H9 (cell line): ENCODE measurements at regions not wholly inside any gene's neighbourhood (a gene's known extent, or its start where the extent isn't known, plus 50 kb on each side); places are given as distances from the start of the nearest gene placed in this dataset.

Source experiments
- DNase-seq: peaks from one replicate; pipeline ENCODE4 v3.0.0-alpha.2; 2017
- H2AFZ ChIP-seq: one replicate; pipeline ENCODE4 v1.6.1; 2013; ENCODE audit warnings: mild to moderate bottlenecking, low read length, control low read depth, moderate library complexity
- H2AK5ac ChIP-seq: 2 replicates; pipeline ENCODE4 v1.6.1; 2013; ENCODE audit warnings: low read length, control low read depth, mixed read lengths; ENCODE audit not compliant: insufficient read length
- H2BK120ac ChIP-seq: one replicate; pipeline ENCODE4 v1.6.1; 2013; ENCODE audit warnings: low read depth, mild to moderate bottlenecking, low read length, control low read depth, inconsistent platforms; ENCODE audit not compliant: poor library complexity, severe bottlenecking
- H2BK12ac ChIP-seq: 2 replicates; pipeline ENCODE4 v1.6.1; 2013; ENCODE audit warnings: low read length, control low read depth, mixed read lengths, low read depth; ENCODE audit not compliant: insufficient read length
- H2BK15ac ChIP-seq: 2 replicates; pipeline ENCODE4 v1.6.1; 2013; ENCODE audit warnings: low read depth, low read length, control low read depth
- H2BK20ac ChIP-seq: one replicate; pipeline ENCODE4 v1.6.1; 2013; ENCODE audit warnings: low read depth, mild to moderate bottlenecking, low read length, control low read depth, inconsistent platforms; ENCODE audit not compliant: poor library complexity, severe bottlenecking
- H2BK5ac ChIP-seq: 2 replicates; pipeline ENCODE4 v1.6.1; 2013; ENCODE audit warnings: low read length, control low read depth, mixed read lengths; ENCODE audit not compliant: insufficient read length
- H3K14ac ChIP-seq: 2 replicates; pipeline ENCODE4 v1.6.1; 2013; ENCODE audit warnings: low read length, control low read depth; ENCODE audit not compliant: insufficient read depth
- H3K18ac ChIP-seq: 2 replicates; pipeline ENCODE4 v1.6.1; 2013; ENCODE audit warnings: low read depth, mild to moderate bottlenecking, mixed read lengths, low read length, control low read depth; ENCODE audit not compliant: insufficient read length
- H3K23ac ChIP-seq: 2 replicates; pipeline ENCODE4 v1.6.1; 2013; ENCODE audit warnings: low read length, control low read depth, mixed read lengths, low read depth; ENCODE audit not compliant: insufficient read length
- H3K23me2 ChIP-seq: 2 replicates; pipeline ENCODE4 v1.6.1; 2013; ENCODE audit warnings: low read depth, mild to moderate bottlenecking, mixed read lengths, low read length, control low read depth; ENCODE audit not compliant: insufficient read length, poor library complexity, severe bottlenecking
- H3K27ac ChIP-seq: 2 replicates; pipeline ENCODE4 v1.5.1; 2013; ENCODE audit warnings: low read length, control low read depth, mixed read lengths, low read depth; ENCODE audit not compliant: insufficient read length
- H3K27me3 ChIP-seq: 2 replicates; pipeline ENCODE4 v1.6.1; 2013; ENCODE audit warnings: low read length, control low read depth, inconsistent platforms; ENCODE audit not compliant: insufficient read depth
- H3K4ac ChIP-seq: 2 replicates; pipeline ENCODE4 v1.6.1; 2013; ENCODE audit warnings: low read depth, mild to moderate bottlenecking, control low read depth, inconsistent platforms, low read length, moderate library complexity
- H3K4me1 ChIP-seq: 2 replicates; pipeline ENCODE4 v1.6.1; 2013; ENCODE audit warnings: low read length, control low read depth, inconsistent platforms; ENCODE audit not compliant: insufficient read depth
- H3K4me2 ChIP-seq: 2 replicates; pipeline ENCODE4 v1.6.1; 2013; ENCODE audit warnings: low read length, control low read depth, mixed read lengths; ENCODE audit not compliant: insufficient read length, insufficient read depth
- H3K56ac ChIP-seq: 2 replicates; pipeline ENCODE4 v1.6.1; 2013; ENCODE audit warnings: low read depth, mild to moderate bottlenecking, mixed read lengths, low read length, control low read depth; ENCODE audit not compliant: insufficient read length
- H3K79me1 ChIP-seq: 2 replicates; pipeline ENCODE4 v1.6.1; 2013; ENCODE audit warnings: low read depth, mild to moderate bottlenecking, moderate library complexity, low read length, control low read depth, inconsistent platforms; ENCODE audit not compliant: insufficient read depth, poor library complexity, severe bottlenecking
- H3K79me2 ChIP-seq: 2 replicates; pipeline ENCODE4 v1.6.1; 2013; ENCODE audit warnings: low read length, control low read depth, inconsistent platforms; ENCODE audit not compliant: insufficient read depth
- H3K9ac ChIP-seq: 2 replicates; pipeline ENCODE4 v1.6.1; 2013; ENCODE audit warnings: low read length, control low read depth, mixed read lengths; ENCODE audit not compliant: insufficient read length; ENCODE audit errors: extremely low read depth
- H3K9me3 ChIP-seq: one replicate; pipeline ENCODE4 v1.6.1; 2013; ENCODE audit warnings: low read depth, low read length, inconsistent platforms; ENCODE audit not compliant: control insufficient read depth
- H3T11ph ChIP-seq: one replicate; pipeline ENCODE4 v1.6.1; 2013; ENCODE audit warnings: mild to moderate bottlenecking, low read length, control low read depth, inconsistent platforms
- H4K20me1 ChIP-seq: one replicate; pipeline ENCODE4 v1.6.1; 2013; ENCODE audit not compliant: control insufficient read depth, insufficient read length, insufficient read depth
- H4K5ac ChIP-seq: 2 replicates; pipeline ENCODE4 v1.6.1; 2013; ENCODE audit warnings: low read depth, mild to moderate bottlenecking, mixed read lengths, low read length, control low read depth; ENCODE audit not compliant: insufficient read length
- H4K8ac ChIP-seq: replicated peaks from 2 replicates; pipeline ENCODE4 v1.6.1; 2013; ENCODE audit warnings: low read length, control low read depth, mixed read lengths, low read depth; ENCODE audit not compliant: insufficient read length
- H4K91ac ChIP-seq: 2 replicates; pipeline ENCODE4 v1.6.1; 2013; ENCODE audit warnings: low read depth, mild to moderate bottlenecking, moderate library complexity, mixed read lengths, low read length, control low read depth; ENCODE audit not compliant: insufficient read length
- H3K27ac Mint-ChIP-seq, 3 experiments: 2 replicates in 2 of 3; 3 replicates in 1 of 3; pipeline ENCODE4 v1.8.0; 2020 to 2021; ENCODE audit warnings: mixed read lengths in 3 of 3, mild to moderate bottlenecking in 1 of 3, moderate library complexity in 1 of 3
- H3K27me3 Mint-ChIP-seq: 2 replicates; pipeline ENCODE4 v1.8.0; 2021; ENCODE audit warnings: low read depth, mild to moderate bottlenecking, moderate library complexity, mixed read lengths
- H3K36me3 Mint-ChIP-seq, 3 experiments: 2 replicates in 2 of 3; 3 replicates in 1 of 3; pipeline ENCODE4 v1.8.0; 2020 to 2021; ENCODE audit warnings: low read depth in 3 of 3, mixed read lengths in 3 of 3; ENCODE audit not compliant: insufficient read depth in 1 of 3
- H3K4me1 Mint-ChIP-seq, 2 experiments: 2 replicates each; pipeline ENCODE4 v1.8.0; 2020; ENCODE audit warnings: mixed read lengths in 2 of 2
- H3K4me3 Mint-ChIP-seq, 2 experiments: 2 replicates in 1 of 2; 3 replicates in 1 of 2; pipeline ENCODE4 v1.8.0; 2020 to 2021; ENCODE audit warnings: mild to moderate bottlenecking in 2 of 2, mixed read lengths in 2 of 2, moderate library complexity in 1 of 2
- H3K9me3 Mint-ChIP-seq, 2 experiments: 2 replicates in 1 of 2; 3 replicates in 1 of 2; pipeline ENCODE4 v1.8.0; 2020; ENCODE audit warnings: mild to moderate bottlenecking in 2 of 2, mixed read lengths in 2 of 2, moderate library complexity in 1 of 2
- CTCF ChIP-seq: fragments of 200-600 bp; sonication (generic); conservative IDR thresholded peaks from 3 replicates; pipeline ENCODE4 v1.8.0; 2021; ENCODE audit warnings: antibody characterized with exemption, mild to moderate bottlenecking
- WGBS: extraction: QIAGEN DNeasy Blood & Tissue Kit; methylation state at CpG from one replicate; pipeline ENCODE4 v1.1.7; 2013; ENCODE audit warnings: missing lambda C conversion rate, low lambda C conversion rate, mixed read lengths; ENCODE audit not compliant: insufficient read length; ENCODE audit errors: extremely low coverage; 5-methylcytosine and 5-hydroxymethylcytosine counted together

GRCh38 chr12:41836416-41836815, 308.3 kb downstream of the GXYLT1 start:
- no peaks in the 10 kb centered on the region; the same call in 1 of the 2 replicates for H3K27me3 Mint-ChIP-seq
- WGBS = no CpG with 5 or more reads among the region's 2 CpGs
- no peaks in the 10 kb centered on the region for H3K79me2 ChIP-seq
- H4K5ac ChIP-seq = no peak overlapping the region
- H4K91ac ChIP-seq = no peak overlapping the region
- H3K4me2 ChIP-seq = no peak overlapping the region
- H2BK5ac ChIP-seq = no peak overlapping the region
- H4K20me1 ChIP-seq = no peaks in the 10 kb centered on the region
- H2BK15ac ChIP-seq = no peak overlapping the region
- no peak overlapping the region for H3K18ac ChIP-seq
- DNase-seq = no peak
- no peak overlapping the region for H3K4me3 Mint-ChIP-seq
- no peaks in the 10 kb centered on the region for H3K4me1 ChIP-seq
- H3K9me3 ChIP-seq = no peaks in the 10 kb centered on the region
- H2BK20ac ChIP-seq = no peak overlapping the region
- no peak overlapping the region for H2BK12ac ChIP-seq
- no peak overlapping the region for H2AFZ ChIP-seq
- H2AK5ac ChIP-seq = no peak overlapping the region
- H3T11ph ChIP-seq = no peak overlapping the region
- no peaks in the 10 kb centered on the region for H3K23me2 ChIP-seq
- no peak for TF ChIP-seq CTCF
- H3K9me3 Mint-ChIP-seq = no peaks in the 10 kb centered on the region
- no peak overlapping the region for H3K14ac ChIP-seq
- no peak overlapping the region for H2BK120ac ChIP-seq
- H3K36me3 Mint-ChIP-seq = no peaks in the 10 kb centered on the region
- H3K4me1 Mint-ChIP-seq = peaks cover 0 to 2% of the 10 kb centered on the region in 2 experiments; a peak in 1 of 4 replicates
- H3K23ac ChIP-seq = no peak overlapping the region
- H3K79me1 ChIP-seq = no peaks in the 10 kb centered on the region
- H3K27ac ChIP-seq = no peak overlapping the region
- no peak overlapping the region for H4K8ac ChIP-seq
- H3K27ac Mint-ChIP-seq = no peak overlapping the region
- no peaks in the 10 kb centered on the region; the same call in 1 of the 2 replicates for H3K27me3 ChIP-seq
- no peak overlapping the region for H3K4ac ChIP-seq
- H3K56ac ChIP-seq = no peak overlapping the region
- H3K9ac ChIP-seq = no peak overlapping the region
